Nucleus accumbens (tissue), 56 donors: ENCODE measurements at regions not wholly inside any gene's neighbourhood (a gene's known extent, or its start where the extent isn't known, plus 50 kb on each side); places are given as distances from the start of the nearest gene placed in this dataset.
"Not testable (repeated sequence)": the region's sequence is repeated elsewhere in the genome, so short reads cannot be mapped to it uniquely, and the experiment has no call there.

ENCODE experiments used
- DNase-seq, 56 donors: peaks; one replicate each; lab custom pipeline; 2025; lab: John Stamatoyannopoulos, UW

DNA sequence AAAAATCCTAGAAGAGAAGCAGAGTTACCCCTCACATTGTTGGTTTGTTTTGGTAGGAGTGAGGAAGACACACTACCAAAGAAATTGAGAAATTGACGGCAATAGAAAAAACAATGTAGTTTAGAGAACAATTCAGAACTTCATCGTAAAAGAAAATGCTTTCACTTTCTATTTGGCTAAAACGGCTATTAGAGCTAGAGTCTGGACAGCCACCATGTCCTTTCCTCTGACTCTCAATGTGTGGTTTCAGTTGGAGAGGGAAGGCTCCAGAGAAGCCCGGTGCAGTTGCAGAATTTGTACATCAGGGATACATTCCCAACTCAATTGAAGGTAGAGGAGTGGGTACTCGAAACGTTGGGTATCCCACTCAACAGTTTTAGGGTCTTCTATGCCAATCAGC, 535.3 kb downstream of the GALC start:
- no peak for DNase-seq

DNA sequence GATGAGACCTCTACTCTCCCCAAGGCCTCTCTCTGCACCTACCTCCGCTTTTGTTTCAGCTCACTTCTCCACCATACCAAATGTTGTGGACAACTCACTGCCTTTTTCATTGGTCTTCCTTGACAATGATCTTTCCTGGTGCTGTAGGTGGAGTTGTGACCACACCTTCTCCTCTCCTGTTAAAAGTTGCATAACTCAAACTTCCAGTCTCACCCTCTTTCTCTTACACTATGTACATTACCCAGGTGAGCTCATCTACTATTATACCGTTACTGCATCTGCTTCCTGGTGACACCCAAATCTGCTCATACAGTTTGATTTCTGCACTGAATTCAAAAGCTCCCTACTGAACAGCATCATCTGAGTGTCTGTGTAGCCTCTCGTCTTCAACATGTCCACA, 542.8 kb downstream of the GALC start:
- DNase-seq: no peak

DNA sequence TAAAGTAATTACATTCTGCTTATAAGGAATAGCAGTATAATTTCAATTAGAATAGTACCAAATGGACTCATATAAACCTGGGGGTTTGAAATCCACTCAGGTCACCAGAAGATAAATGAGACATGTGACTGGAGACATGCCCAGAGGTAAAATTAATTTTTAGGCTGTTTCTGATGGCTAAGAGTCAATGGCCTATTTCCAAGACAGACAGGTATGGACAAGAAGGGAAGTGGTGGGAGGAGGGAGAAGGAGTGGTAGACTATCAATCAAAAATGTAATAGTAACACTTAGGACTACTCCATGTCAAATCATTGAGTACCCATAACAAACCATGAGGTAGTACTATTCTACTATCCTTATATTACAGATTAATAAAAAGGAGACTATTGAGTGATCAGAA, 544.0 kb downstream of the GALC start:
- DNase-seq: no peak

DNA sequence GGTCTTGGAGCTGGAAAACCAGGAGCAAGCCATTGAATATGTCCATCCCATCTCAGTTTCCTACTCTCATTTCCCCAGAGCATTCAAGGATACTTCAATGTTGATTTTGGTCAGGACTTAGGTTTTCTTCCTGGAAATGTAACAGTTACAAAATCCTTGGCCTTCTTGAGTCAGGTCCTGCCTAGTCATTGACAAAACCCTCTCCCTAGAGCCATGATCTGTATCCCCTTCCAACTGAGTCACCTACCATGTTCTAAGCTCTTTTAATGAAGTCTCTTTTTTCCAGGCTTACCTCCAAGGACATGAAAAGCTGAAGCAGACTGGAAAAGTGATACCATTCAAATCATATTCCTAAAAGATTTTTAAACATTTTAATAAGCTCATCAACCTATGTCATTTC, 549.2 kb downstream of the GALC start:
- DNase-seq: no peak

DNA sequence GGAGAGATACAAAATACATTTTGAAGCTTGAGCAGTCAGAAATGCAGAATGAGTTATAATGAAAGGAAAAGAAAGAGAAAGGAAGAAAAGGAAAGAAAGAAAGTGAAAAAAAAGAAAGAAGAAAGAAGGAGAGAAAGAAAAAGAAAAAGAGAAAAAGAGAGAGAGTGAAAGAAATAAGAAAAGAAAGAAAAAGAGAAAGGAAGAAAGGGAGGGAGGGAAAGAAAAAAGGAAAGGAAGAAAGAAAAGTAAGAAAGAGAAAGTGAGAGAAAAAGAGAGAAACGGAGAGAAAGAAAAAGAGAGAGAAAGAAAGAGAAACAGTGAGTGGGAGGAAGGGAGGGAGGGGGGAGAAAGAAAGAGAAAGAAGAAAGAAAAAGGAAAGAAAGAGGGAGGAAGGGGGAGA, 549.9 kb downstream of the GALC start:
- no peak for DNase-seq

DNA sequence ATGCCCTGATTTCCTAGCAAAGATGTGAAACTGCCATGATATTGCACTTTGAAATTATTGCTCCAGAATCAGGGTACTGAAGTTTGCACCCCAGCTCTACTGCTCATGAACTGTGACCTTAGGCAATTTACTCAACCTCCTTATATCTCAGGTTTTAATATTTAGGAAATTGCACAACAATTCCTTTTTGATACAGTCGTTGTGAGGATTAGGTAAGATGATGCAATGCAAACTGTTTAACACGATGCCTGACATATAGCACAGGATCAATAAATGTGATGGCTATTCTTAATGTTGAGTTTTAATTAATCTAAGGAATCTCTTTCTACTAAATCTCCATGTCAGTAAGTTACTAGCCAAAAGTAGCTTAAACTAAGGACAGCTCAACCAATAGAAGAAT, 555.8 kb downstream of the GALC start:
- no peak for DNase-seq

DNA sequence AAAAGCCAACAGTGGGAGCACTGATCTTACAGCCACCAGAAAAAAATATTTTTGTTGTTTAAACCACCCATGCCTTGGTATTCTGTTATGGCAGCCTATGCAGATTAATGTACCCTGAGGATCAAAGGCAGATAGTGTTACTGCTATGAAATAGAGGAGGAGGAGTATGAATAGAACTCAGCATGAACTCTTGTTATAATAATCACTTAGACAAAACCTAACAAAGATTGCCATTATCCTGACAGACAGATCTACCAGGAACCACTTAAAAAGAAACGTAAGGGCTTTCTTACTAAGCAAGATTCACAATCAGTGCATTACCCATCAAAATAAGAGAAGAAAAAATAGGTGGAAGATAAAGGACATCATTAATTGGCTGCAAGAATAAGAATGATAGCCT, 558.3 kb downstream of the GALC start:
- no peak for DNase-seq

DNA sequence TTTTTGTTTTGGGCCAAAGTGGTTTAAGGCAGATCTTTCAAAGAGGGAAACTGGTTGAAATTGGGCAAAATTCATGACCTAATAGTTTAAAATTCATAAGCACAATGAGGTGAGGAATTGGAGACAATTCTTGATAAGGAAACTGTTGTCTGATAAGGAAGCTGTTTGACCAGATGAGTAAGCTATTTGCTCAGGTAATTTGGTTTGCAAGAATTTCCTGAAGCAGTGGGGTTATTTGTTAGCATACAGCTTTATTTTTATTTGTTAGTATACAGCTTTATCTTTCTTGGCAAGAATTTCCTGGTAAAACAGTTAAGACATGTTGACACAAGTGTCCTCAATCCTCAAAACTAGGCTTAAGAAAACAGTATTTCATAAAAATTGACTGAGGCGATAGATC, 559.0 kb downstream of the GALC start:
- no peak for DNase-seq

DNA sequence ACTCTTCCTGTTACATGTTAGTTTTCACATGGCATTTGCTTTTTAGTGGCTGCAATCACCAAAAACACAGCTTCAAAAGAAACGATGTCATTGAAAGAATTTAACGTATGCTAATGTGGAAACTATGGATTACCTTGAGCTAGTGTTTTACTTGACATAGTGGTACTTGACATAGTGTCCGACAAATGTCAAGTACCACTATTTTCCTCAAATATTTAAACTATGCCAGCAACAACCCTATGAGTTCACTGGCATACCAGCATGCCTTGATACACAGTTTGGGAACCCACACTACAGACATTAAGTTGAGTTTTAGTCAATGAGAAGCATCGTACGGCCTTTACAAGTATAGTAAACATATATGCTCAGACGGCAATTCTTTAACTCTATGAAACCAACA, 560.3 kb downstream of the GALC start:
- DNase-seq: no peak

DNA sequence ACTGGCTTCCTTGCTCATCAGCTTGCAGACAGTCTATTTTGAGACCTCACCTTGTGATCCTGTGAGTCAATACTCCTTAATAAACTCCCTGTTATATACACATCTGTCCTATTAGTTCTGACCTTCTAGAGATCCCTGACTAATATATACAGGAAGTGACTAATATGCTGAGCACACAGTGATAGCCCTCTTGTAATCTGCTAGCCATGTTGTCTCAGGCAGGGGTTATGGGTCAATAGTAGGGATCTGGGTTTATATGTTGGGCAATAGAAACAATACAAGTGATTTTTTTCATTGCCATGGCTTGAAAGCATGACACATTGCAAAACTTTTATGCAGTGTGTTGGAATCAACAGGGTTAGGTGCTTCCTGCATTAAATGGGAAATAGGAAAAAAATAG, 562.2 kb downstream of the GALC start:
- no peak for DNase-seq

DNA sequence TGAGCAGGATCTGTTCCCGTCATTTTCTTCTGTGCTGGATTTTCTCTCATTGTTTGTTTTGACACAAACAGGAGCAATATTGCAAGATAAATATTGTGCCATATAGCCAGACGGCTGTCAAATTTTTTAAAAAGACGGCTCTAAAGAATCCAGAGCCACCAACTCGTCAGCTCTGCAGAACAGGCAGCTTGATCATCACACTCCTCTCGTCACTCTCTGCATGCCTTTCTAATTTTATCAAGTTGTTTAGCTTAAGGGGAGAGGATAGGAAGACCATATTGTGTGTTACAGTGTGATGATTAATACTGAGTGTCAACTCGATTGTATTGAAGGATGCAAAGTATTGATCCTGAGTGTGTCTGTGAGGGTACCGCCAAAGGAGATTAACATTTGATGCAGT, 562.8 kb downstream of the GALC start:
- DNase-seq: no peak

DNA sequence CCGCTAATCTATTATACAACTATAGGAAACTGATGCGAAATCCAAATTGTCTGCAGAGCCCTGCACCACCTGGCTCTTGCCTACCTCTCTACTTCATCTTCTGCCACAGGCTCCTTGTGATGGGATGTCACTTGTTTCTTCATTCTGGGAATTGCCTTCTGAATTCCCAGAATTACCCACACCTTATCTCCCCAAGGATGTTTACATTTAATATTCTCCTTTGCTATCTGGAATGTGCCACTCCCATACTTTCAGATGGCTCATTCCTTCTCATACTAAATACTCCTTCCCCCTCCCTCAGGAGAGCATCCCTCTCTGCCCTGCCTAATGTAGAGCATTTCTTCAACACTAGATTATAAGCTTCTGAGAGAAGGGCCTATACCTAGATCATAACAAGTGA, 573.1 kb downstream of the GALC start:
- DNase-seq: no peak

DNA sequence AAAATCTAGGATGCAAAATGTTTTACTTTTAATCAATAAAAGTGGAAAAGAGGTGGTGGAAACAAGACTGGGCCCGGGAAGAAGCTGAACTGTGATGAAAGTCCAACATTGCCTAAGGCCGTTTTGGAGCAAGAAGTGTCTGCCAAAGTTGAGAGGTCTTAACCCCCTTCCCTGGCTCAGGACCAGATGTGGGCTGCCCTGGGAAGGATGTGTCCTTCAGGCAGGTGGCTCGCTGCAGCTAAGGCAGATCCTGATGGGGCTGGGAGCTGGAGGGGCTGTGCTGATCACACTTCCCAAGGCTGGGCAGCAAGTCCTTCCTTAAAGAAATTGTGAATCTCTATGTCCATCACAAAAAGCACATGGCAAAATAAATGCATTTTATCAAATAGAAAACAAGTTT, 581.6 kb downstream of the GALC start:
- no peak for DNase-seq

DNA sequence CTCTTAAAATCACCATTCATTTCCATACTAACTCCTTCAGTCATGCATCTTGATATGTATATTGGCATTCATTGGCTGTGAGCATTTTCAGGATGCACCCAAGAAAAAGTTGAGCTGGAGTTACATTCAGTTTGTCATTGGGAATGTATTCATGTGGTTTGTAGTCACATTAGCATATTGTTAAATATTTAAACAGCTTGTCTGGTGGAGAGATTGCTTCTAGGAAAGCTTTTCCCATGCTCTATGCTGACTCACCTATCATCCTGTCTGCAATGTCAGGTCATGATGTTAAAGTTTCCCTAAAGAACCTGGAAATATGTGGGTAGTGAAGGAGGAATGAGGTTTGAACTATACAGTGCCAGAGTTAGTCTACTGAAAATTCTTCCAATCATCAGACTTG, 583.6 kb downstream of the GALC start:
- DNase-seq: no peak

DNA sequence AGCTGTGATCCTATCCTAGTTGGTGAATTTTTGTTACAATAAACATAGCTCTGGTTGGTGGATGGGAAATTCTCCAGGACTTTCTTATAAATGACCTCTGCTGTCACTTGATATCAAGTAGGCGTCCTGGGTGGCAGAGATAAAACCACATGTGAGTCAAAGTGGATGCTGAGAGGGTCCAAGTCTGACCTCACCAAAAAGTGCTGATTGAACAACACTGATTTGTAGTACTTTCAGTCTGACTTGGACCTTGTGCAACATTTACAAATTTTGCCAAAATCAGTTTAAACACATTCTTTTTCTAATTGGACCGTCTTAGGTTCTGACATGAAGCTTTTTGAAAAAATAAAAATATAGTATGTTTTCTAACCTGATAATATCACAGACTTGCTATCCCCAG, 585.6 kb downstream of the GALC start:
- DNase-seq: no peak

DNA sequence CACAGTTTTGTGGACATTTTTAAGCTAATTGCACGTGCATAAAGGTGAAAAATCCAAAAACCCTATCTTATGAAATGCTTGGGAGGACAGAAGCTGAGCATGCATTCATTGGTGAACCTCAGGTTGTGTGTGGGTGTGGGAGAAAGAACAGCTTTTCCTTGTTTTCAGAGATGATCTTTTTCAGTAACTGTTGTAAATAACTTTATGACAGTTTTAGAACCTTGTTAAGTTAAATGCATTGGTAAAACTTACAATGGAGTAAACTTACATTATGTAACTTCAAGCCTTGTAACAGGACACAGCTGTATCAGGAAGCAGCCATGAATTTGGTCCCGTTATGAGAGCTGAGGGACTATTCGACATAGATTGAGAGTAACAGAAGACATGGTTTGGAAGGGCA, 587.4 kb downstream of the GALC start:
- no peak for DNase-seq

DNA sequence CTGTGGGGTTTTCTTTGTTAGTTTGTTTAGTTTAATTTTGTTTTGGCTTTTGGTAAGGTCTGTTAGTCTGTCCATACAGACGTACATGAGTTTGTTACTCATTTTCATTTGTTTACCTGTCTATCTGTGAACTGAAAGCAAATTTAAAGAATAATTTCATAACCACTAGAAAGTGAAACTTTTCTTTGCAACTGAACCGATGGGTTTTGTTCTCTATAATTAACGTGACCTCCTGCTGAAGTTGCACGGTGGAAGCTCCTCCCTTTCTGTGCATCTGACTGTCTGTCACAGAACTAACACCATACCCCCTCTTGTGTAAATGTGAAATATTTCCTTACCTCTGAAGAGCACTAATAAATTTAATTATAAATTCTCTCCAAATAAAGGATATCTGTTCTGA, 595.5 kb downstream of the GALC start:
- DNase-seq: no peak

DNA sequence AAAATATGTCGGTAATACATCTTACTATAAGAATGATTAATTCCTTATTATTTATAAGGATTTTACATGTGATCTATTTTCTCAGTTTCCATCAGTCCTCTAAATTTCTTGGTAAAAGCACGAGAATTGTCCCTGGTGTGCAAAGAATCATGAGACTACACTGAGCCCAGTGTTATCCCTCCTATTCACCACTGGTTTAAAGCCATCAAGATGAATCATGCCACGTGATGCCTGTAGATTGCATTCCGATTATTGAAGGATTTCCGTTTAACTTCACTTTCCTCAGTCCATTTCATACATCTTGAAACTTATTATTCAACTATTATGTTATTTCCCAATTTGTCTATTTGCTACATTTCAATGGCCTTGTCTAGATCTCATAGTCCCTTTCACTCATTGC, 601.9 kb downstream of the GALC start:
- DNase-seq: no peak

DNA sequence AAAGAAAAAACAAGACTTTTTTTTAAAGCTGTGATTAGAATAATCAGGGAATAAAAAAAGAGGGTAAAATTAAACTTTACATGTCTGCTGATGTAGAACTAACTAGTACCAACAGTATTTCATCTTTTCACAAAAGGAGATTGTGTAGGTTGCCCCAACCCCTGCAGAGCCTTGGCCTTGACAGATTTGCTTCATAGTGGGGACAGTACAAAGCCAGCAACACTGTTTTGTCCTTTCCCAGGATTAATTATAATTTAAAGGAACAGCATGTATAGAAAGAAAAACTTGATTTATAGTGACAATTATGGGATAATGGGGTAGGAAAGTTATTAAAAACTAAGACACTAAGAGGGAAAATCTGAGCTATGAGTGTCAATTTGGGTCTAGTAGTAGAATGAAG, 604.0 kb downstream of the GALC start:
- no peak for DNase-seq

DNA sequence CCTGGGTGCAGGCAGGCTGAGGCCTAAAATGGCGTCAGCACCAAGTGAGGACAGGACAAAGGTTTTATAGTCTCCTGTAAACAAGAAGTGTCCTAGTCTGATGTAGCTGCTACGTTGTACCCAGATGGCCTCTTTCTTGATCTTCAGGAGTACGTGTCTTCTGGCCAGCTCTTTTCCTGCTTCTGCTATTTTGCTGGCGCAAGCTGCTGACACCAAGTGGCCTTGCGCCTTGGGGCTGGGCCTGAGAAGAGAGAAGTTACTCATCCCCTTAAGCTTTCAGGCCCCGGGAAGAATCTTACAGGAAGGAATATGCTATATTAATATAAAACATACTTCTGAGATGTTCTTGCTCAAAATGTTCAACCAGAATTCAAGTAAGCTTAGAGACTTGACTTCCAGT, 605.2 kb downstream of the GALC start:
- peak in 5 of 56 donors; percentile 5 to 21 (median 8) for DNase-seq

DNA sequence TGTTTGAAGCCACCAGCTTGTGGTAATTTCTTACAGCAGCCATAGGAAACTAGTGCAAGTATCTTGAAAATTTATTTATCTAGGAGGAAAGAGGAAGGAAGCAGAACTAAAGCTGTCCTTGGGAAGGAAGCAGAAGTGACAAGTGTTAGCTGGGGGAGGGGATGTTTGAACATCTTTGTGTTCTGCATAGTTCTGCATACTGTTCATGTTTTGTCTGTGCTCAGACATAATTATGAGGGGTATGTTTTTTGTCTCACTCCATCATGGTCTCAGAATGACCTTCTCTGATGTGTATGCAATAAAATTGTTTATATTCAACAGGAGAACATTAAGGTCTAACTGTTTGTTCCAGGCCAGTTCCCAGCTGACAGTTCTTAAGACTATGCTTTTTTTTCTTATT, 606.5 kb downstream of the GALC start:
- no peak for DNase-seq

DNA sequence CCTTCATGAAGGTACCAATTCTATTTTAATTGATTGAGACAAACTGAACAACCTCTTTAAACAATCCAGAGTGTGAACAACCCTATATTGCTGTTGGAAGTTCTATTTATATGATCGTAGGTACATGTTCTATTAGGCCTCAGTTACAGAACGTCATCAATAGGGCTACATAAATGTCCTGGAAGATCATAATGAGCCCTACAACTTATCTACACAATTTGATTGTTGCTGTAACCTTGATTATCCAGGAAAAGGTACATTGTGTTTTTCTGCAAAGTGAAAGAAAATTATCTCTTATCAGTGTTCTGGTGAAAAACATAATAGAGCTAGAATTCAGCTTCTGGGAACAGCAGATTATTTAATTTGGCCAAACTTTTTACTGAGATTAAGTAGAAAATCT, 612.9 kb downstream of the GALC start:
- DNase-seq: no peak

DNA sequence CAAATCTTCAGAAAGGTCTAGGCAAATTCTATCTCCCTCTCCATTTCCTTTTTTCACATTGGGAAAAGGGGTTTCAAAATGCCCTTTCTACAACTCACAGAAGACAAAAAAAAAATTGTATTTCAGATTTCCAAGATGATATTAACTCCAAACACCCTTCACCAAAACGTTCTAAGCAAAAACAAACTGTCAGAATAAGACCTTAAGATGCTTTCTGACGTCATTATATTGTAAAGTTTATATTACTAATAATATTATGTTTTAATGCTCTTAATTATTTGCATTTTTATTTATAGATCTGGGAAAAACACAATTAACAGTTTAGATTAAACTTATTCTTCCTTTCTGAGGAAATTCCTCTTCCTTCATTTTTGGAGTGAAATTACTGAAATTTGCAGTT, 624.2 kb downstream of the GALC start:
- DNase-seq: no peak

DNA sequence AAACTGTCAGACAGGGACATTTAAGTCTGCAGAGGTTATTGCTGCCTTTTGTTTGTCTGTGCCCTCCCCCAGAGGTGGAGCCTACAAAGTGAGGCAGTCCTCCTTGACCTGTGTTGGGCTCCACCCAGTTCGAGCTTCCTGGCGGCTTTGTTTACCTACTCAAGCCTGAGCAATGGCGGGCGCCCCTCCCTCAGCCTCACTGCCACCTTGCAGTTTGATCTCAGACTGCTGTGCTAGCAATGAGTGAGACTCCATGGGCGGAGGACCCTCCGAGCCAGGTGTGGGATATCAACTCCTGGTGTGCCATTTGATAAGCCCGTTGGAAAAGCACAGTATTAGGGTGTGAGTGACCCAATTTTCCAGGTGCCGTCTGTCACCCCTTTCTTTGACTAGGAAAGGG, 632.7 kb downstream of the GALC start:
- not testable (repeated sequence) for DNase-seq
